Testis (tissue), 2 donors: ENCODE measurements at regions not wholly inside any gene's neighbourhood (a gene's known extent, or its start where the extent isn't known, plus 50 kb on each side); places are given as distances from the start of the nearest gene placed in this dataset.

Source experiments
- CTCF ChIP-seq, 3 experiments: fragments of 450-650 bp in 2 of 3; fragments of 200-600 bp in 1 of 3; sonication (generic) in 1 of 3; IDR thresholded peaks; one replicate each; pipeline ENCODE4 v1.5.1; 2016 to 2019; ENCODE audit warnings: antibody characterized with exemption in 3 of 3, mild to moderate bottlenecking in 2 of 3, moderate library complexity in 1 of 3
- POLR2A ChIP-seq: fragments of 450-650 bp; IDR thresholded peaks from one replicate; pipeline ENCODE4 v1.6.1; 2017; ENCODE audit warnings: antibody characterized with exemption, mild to moderate bottlenecking, moderate library complexity

GRCh38 chr4:121228848-121229247 lies 64.7 kb upstream of the TNIP3 start:
- TF ChIP-seq POLR2A (no peak), CTCF (IDR thresholded peaks at IDR 0.05) (no peak)
